Smooth muscle cell (in vitro differentiated cells): ENCODE measurements at regions not wholly inside any gene's neighbourhood (a gene's known extent, or its start where the extent isn't known, plus 50 kb on each side); places are given as distances from the start of the nearest gene placed in this dataset.

ENCODE experiments used
- DNase-seq: peaks from one replicate; lab custom pipeline; 2025; ENCODE audit not compliant: unreplicated experiment; lab: John Stamatoyannopoulos, UW
- H2AFZ ChIP-seq: fragments of 200-600 bp; sonication (generic); 2 replicates; pipeline ENCODE4 v1.6.0; 2016; ENCODE audit warnings: antibody characterized with exemption, low read depth, mild to moderate bottlenecking
- H3F3A ChIP-seq: fragments of 200-600 bp; sonication (generic); 2 replicates; pipeline ENCODE4 v1.6.0; 2017; ENCODE audit warnings: antibody characterized with exemption, low read depth
- H3K27ac ChIP-seq: fragments of 200-600 bp; sonication (generic); 2 replicates; pipeline ENCODE4 v1.5.1; 2016; ENCODE audit warnings: low read depth, mild to moderate bottlenecking
- H3K27me3 ChIP-seq: fragments of 200-600 bp; sonication (generic); 2 replicates; pipeline ENCODE4 v1.6.1; 2016; ENCODE audit warnings: low read depth, mild to moderate bottlenecking
- H3K36me3 ChIP-seq: fragments of 200-600 bp; sonication (generic); 2 replicates; pipeline ENCODE4 v1.5.1; 2016; ENCODE audit warnings: low read depth
- H3K4me1 ChIP-seq: fragments of 200-600 bp; sonication (generic); 2 replicates; pipeline ENCODE4 v1.5.1; 2016; ENCODE audit warnings: low read depth
- H3K4me2 ChIP-seq: fragments of 200-600 bp; sonication (generic); 2 replicates; pipeline ENCODE4 v1.6.0; 2016; ENCODE audit warnings: mild to moderate bottlenecking
- H3K4me3 ChIP-seq: fragments of 200-600 bp; sonication (generic); 2 replicates; pipeline ENCODE4 v1.5.1; 2016; ENCODE audit warnings: mild to moderate bottlenecking
- H3K79me2 ChIP-seq: fragments of 200-600 bp; sonication (generic); 2 replicates; pipeline ENCODE4 v1.6.0; 2016; ENCODE audit warnings: low read depth, mild to moderate bottlenecking
- H3K9ac ChIP-seq: fragments of 200-600 bp; sonication (generic); 2 replicates; pipeline ENCODE4 v1.6.0; 2016; ENCODE audit warnings: low read depth
- H3K9me3 ChIP-seq: fragments of 200-600 bp; sonication (generic); replicated peaks from 2 replicates; pipeline ENCODE4 v1.5.1; 2016; ENCODE audit warnings: low read depth
- H4K20me1 ChIP-seq: fragments of 200-600 bp; sonication (generic); 2 replicates; pipeline ENCODE4 v1.6.0; 2016; ENCODE audit warnings: low read depth
- WGBS: methylation state at CpG from one replicate; pipeline ENCODE4 v1.1.7; 2016; ENCODE audit warnings: low lambda C conversion rate; 5-methylcytosine and 5-hydroxymethylcytosine counted together
- TF ChIP-seq, protein P1 (sequence below): fragments of 200-600 bp; sonication (generic); IDR thresholded peaks from 2 replicates; pipeline ENCODE4 v1.5.1; 2017; ENCODE audit warnings: borderline replicate concordance, mild to moderate bottlenecking, antibody characterized with exemption; ENCODE audit not compliant: insufficient read depth, poor library complexity, severe bottlenecking

DNA sequence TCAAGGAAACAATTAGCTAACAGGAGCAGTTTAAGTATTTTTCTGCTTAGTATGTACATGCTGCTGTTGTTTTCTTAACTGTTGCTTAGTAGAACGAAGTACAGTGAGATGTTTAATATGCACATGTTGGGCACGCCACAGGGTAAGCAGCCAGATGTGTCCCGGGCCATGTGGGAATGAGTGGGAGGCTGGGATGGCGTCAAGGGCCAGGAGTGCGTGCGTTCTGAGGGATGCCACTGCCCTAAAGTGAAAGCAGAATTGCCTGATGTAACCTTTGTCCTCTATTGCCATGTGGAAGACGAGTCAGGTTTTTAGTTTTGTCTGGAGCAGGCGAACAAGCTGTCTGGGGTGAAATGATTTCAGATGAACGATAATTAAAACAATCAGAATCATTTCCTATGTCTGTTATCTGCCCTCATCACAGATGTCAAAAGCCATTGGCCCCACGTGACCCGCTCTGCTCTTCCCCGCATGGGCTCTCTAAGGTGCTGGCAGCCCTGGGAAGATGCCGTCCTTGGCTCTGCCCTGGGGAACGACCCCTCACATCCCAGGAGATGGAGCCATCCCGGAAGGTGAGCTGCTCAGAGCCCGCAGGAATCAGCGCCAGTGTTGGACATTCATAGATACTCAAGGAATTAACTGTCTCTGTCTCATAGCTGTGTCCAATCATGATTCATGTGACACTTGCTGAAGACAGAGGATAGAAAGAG, 356.6 kb upstream of the IRX4 start:
- Histone ChIP-seq H3K9me3 (no peaks in the 10 kb centered on the region), H3F3A (no peaks in the 10 kb centered on the region), H4K20me1 (no peaks in the 10 kb centered on the region), H3K4me2 (no peak overlapping the region), H3K27ac (no peak overlapping the region), H3K79me2 (no peaks in the 10 kb centered on the region), H3K36me3 (no peaks in the 10 kb centered on the region), H3K27me3 (no peaks in the 10 kb centered on the region), H3K4me3 (no peak overlapping the region), H3K4me1 (no peaks in the 10 kb centered on the region), H3K9ac (no peak overlapping the region), H2AFZ (no peak overlapping the region)
- WGBS = 86% methylated on average over 17 of the region's 17 CpGs
- no peak for DNase-seq
- TF ChIP-seq, protein P1, sequence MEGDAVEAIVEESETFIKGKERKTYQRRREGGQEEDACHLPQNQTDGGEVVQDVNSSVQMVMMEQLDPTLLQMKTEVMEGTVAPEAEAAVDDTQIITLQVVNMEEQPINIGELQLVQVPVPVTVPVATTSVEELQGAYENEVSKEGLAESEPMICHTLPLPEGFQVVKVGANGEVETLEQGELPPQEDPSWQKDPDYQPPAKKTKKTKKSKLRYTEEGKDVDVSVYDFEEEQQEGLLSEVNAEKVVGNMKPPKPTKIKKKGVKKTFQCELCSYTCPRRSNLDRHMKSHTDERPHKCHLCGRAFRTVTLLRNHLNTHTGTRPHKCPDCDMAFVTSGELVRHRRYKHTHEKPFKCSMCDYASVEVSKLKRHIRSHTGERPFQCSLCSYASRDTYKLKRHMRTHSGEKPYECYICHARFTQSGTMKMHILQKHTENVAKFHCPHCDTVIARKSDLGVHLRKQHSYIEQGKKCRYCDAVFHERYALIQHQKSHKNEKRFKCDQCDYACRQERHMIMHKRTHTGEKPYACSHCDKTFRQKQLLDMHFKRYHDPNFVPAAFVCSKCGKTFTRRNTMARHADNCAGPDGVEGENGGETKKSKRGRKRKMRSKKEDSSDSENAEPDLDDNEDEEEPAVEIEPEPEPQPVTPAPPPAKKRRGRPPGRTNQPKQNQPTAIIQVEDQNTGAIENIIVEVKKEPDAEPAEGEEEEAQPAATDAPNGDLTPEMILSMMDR = no peak

DNA sequence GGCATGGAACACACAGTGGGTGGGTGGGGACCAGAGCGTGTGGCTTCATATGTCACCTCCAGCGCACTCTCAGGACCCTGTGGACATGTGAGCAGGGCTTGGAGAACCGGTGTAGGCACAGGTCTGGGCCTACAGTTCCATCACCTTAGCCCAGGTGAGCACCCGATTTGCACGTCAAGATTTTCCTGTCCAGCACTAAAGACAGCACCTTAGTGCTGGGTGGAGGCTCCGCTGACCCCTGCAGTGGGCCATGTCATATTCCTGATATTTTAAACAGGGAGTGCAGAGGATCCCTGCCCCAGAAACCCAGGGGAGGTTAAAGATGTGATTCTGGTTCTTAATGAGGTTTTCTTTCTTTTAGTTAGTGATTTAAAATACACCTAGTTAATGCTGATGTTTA, 356.0 kb upstream of the IRX4 start:
- no peak overlapping the region for H3K27ac ChIP-seq
- TF ChIP-seq, protein P1 = no peak
- H2AFZ ChIP-seq = no peak overlapping the region
- H3K9me3 ChIP-seq = no peaks in the 10 kb centered on the region
- no peak overlapping the region for H3K4me3 ChIP-seq
- no peaks in the 10 kb centered on the region for H3K36me3 ChIP-seq
- H3K4me2 ChIP-seq = no peak overlapping the region
- 84% methylated on average over 6 of the region's 6 CpGs for WGBS
- DNase-seq = no peak
- no peaks in the 10 kb centered on the region for H3K27me3 ChIP-seq
- no peaks in the 10 kb centered on the region for H3K79me2 ChIP-seq
- H4K20me1 ChIP-seq = no peaks in the 10 kb centered on the region
- no peaks in the 10 kb centered on the region for H3F3A ChIP-seq
- H3K9ac ChIP-seq = no peak overlapping the region
- H3K4me1 ChIP-seq = no peaks in the 10 kb centered on the region

DNA sequence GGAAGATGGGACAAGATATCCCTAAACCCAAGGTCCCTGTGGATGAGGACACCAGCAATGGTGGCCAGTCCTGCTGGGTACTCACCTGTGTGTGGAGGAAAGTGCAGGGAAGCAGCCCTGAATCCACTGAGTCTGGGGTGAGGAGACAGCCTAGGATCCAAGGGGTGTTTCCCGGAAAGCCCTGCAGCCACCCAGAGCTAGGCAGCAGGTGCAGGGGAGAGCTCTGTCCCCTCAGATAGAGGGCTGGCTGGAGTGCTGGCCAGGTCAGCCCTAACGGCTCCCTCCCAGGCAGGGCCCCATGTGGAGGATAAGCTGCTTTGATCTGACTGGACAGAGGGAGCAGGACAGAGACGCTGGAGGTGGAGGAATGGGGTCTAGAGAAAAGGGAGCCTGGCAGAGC, 344.7 kb upstream of the IRX4 start:
- whole genome bisulfite sequencing = 60% methylated on average over 3 of the region's 3 CpGs
- H3K9me3 ChIP-seq = no peaks in the 10 kb centered on the region
- H3K9ac ChIP-seq = no peak overlapping the region
- H3K4me3 ChIP-seq = no peak overlapping the region
- DNase-seq = no peak
- H2AFZ ChIP-seq = no peak overlapping the region
- H3K4me1 ChIP-seq = no peaks in the 10 kb centered on the region
- no peak overlapping the region for H3K27ac ChIP-seq
- no peaks in the 10 kb centered on the region for H3K36me3 ChIP-seq
- no peaks in the 10 kb centered on the region for H3K79me2 ChIP-seq
- TF ChIP-seq, protein P1 = no peak
- H3F3A ChIP-seq = no peaks in the 10 kb centered on the region
- H3K27me3 ChIP-seq = peaks cover 4% of the 10 kb centered on the region
- H4K20me1 ChIP-seq = no peaks in the 10 kb centered on the region
- no peak overlapping the region for H3K4me2 ChIP-seq

DNA sequence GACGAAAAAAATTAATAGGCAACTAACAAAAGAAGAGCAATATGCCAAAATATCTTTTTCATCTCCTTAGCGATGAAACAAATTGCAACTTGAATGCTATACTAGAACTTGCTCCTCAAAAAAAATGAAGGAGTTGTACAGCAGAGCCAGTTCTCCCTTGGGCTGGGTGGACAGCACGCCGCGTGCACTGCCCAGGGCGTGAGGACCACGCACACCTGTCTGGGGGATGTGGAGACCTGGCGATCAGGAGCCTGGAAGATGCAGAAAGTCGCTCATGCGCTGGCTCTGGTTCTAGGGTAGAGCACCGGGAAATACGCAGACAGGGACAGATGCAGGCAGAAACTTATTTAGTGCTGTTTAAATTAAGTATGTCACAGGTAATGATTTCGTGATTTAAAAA, 342.0 kb upstream of the IRX4 start:
- TF ChIP-seq, protein P1 = no peak
- Histone ChIP-seq H3K9ac (no peak overlapping the region), H3K36me3 (no peaks in the 10 kb centered on the region), H3K4me1 (no peaks in the 10 kb centered on the region), H3K27ac (no peak overlapping the region), H3F3A (no peaks in the 10 kb centered on the region), H4K20me1 (no peaks in the 10 kb centered on the region), H3K79me2 (no peaks in the 10 kb centered on the region), H3K27me3 (peaks cover 4% of the 10 kb centered on the region), H3K9me3 (no peaks in the 10 kb centered on the region), H2AFZ (no peak overlapping the region), H3K4me3 (no peak overlapping the region), H3K4me2 (no peak overlapping the region)
- 90% methylated on average over 13 of the region's 13 CpGs for WGBS
- no peak for DNase-seq
